SK-N-MC (cell line): ENCODE measurements at regions not wholly inside any gene's neighbourhood (a gene's known extent, or its start where the extent isn't known, plus 50 kb on each side); places are given as distances from the start of the nearest gene placed in this dataset.

ENCODE experiments used
- EZH2 ChIP-seq: fragments of 200-600 bp; sonication (generic); IDR thresholded peaks from one replicate; pipeline ENCODE4 v1.6.1; 2017; ENCODE audit warnings: antibody characterized with exemption
- POLR2AphosphoS5 ChIP-seq: IDR thresholded peaks from 2 replicates; pipeline ENCODE4 v1.6.1; 2012; ENCODE audit warnings: mild to moderate bottlenecking, low read depth, low read length, borderline replicate concordance

DNA sequence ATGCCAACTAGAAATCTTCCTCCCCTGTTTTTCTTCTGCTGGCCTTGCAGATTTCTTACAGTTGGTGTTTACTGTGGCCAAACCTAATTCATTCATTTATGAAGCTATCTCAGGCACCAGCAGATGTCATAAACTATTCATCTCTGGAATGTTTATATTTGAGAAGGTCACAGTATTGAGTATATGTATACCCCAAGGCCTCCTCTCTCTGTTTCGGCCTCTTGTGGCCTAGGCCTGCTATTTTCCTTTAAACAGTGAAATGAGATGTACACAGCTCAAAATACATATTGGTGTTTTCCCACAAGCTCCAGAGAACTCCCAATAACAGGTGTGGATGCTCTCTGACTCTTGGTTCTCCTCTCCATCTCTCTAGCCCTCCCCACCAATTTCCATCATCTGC, 520.7 kb upstream of the CAMK1G start:
- TF ChIP-seq POLR2AphosphoS5 (no peak), EZH2 (no peak)
